Body of pancreas (tissue), 4 donors: ENCODE measurements at regions not wholly inside any gene's neighbourhood (a gene's known extent, or its start where the extent isn't known, plus 50 kb on each side); places are given as distances from the start of the nearest gene placed in this dataset.

Experiments
- ATAC-seq: fragments of 150-250 bp; one replicate; pipeline ENCODE4 v1.9.1; 2016
- DNase-seq, 4 donors: peaks; one replicate each; pipeline ENCODE4 v3.0.0-alpha.2; 2019
- H3K27ac ChIP-seq, 4 donors: fragments of 200-600 bp; sonication (generic); 1 replicate in 3 of 4; 2 replicates in 1 of 4; pipeline versions ENCODE4 v1.5.1 to v1.6.1; 2016 to 2019; ENCODE audit warnings: mild to moderate bottlenecking in 1 of 4, mixed read lengths in 1 of 4, moderate library complexity in 1 of 4
- H3K27me3 ChIP-seq, 2 donors: fragments of 200-600 bp; sonication (generic); one replicate each; pipeline ENCODE4 v1.6.0; 2016; ENCODE audit warnings: mild to moderate bottlenecking in 1 of 2
- H3K36me3 ChIP-seq, 2 donors: fragments of 200-600 bp; sonication (generic); replicated peaks in 1 of 2; 2 replicates each; pipeline ENCODE4 v1.5.1; 2016; ENCODE audit warnings: low read depth in 2 of 2; ENCODE audit not compliant: insufficient read depth in 1 of 2
- H3K4me1 ChIP-seq: fragments of 200-600 bp; sonication (generic); one replicate; pipeline ENCODE4 v1.6.0; 2016
- H3K4me3 ChIP-seq, 2 donors: fragments of 200-600 bp; sonication (generic); 1 replicate in 1 of 2; 2 replicates in 1 of 2; pipeline ENCODE4 v1.5.1; 2016 to 2019
- H3K9me3 ChIP-seq, 3 donors: fragments of 200-600 bp; sonication (generic); 1 replicate in 2 of 3; 2 replicates in 1 of 3; pipeline ENCODE4 v1.5.1; 2016
- CTCF ChIP-seq, 7 experiments: fragments of 450-650 bp in 4 of 7; fragments of 200-600 bp in 3 of 7; sonication (generic) in 3 of 7; IDR thresholded peaks; one replicate each; pipeline ENCODE4 v1.5.1; 2016 to 2019; ENCODE audit warnings: antibody characterized with exemption in 7 of 7
- POLR2A ChIP-seq, 3 donors: fragments of 450-650 bp; IDR thresholded peaks; one replicate each; pipeline ENCODE4 v1.6.1; 2016; ENCODE audit warnings: antibody characterized with exemption in 3 of 3, mild to moderate bottlenecking in 2 of 3
- WGBS, 2 donors: methylation state at CpG; one replicate each; pipeline ENCODE4 v1.1.5; 2017; 5-methylcytosine and 5-hydroxymethylcytosine counted together
- intact Hi-C: fragments of 100-400 bp; cut with DNase I; formaldehyde crosslinking; loops from one replicate; pipeline ENCODE4 v1.15.1; 2023

GRCh38 chr4:33518856-33519255 is 2725.5 kb downstream of the ARAP2 start:
- 51 to 66% methylated on average over 6 of the region's 6 CpGs for WGBS, 2 donors
- DNase-seq, result no peak
- intact Hi-C loops, result no loop called here
- no peak for TF ChIP-seq CTCF (IDR thresholded peaks at IDR 0.05)
- no peak for TF ChIP-seq POLR2A (IDR thresholded peaks at IDR 0.05)
- no peak overlapping the region for H3K4me3 ChIP-seq
- ATAC-seq, result no peak
- no peaks in the 10 kb centered on the region for H3K27me3 ChIP-seq
- no peaks in the 10 kb centered on the region for H3K36me3 ChIP-seq
- no peaks in the 10 kb centered on the region for H3K4me1 ChIP-seq
- no peaks in the 10 kb centered on the region for H3K9me3 ChIP-seq
- no peak overlapping the region for H3K27ac ChIP-seq

DNA sequence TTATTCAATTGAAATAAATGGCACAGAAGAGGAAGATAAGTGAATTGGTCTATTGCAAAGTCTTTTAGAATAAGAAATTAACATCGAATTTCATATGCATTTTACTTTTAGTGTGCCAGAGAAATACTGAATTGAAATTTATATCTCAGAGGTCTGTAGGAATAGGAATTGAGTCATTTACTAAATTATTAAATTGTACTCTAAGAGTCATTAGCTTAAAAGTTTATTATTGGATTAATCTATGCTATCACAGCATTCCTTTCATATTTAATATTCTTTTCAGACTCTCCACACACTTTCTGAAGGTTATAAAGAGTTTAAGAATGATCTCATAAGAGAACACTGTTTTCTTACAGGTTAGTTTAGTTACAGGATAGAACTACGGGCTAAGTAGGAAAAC is 2711.5 kb downstream of the ARAP2 start:
- no peak for DNase-seq
- intact Hi-C loops, result no loop called here
- no peaks in the 10 kb centered on the region for H3K9me3 ChIP-seq
- H3K27me3 ChIP-seq, result no peaks in the 10 kb centered on the region
- no peak for ATAC-seq
- TF ChIP-seq CTCF (IDR thresholded peaks at IDR 0.05), result no peak
- TF ChIP-seq POLR2A (IDR thresholded peaks at IDR 0.05), result no peak
- no peaks in the 10 kb centered on the region for H3K36me3 ChIP-seq
- 41 to 54% methylated on average over 2 of the region's 2 CpGs for WGBS, 2 donors
- H3K4me1 ChIP-seq, result no peaks in the 10 kb centered on the region
- no peak overlapping the region for H3K4me3 ChIP-seq
- H3K27ac ChIP-seq, result no peak overlapping the region

GRCh38 chr4:33536898-33537297 is 2707.4 kb downstream of the ARAP2 start:
- Histone ChIP-seq H3K36me3 (no peaks in the 10 kb centered on the region), H3K27ac (no peak overlapping the region), H3K4me1 (no peaks in the 10 kb centered on the region), H3K9me3 (no peaks in the 10 kb centered on the region), H3K4me3 (no peak overlapping the region), H3K27me3 (no peaks in the 10 kb centered on the region)
- TF ChIP-seq POLR2A (IDR thresholded peaks at IDR 0.05) (no peak), CTCF (IDR thresholded peaks at IDR 0.05) (no peak)
- ATAC-seq (no peak), DNase-seq (no peak)
- WGBS, 2 donors, result 65 to 70% methylated on average over 4 of the region's 4 CpGs
- intact Hi-C loops, result no loop called here

DNA sequence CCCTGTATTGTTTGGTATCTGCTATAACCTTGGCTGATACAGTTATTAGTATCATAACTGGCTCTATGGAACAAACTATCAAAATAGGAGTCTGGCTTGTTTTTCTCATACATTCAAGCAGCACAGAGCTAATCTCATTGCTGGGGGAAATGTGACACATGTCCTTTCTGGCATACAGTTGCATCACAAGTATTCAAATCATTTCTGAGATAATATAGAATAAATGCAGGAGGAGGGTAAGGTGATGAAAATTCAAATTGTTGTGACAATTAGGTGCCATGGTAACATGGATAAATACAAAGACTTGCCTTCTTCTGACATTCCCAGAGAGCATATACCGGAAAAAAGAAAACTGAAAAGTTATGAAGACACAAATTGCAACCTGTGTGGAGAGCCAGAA is 2706.8 kb downstream of the ARAP2 start:
- WGBS, 2 donors, result 60 to 71% methylated on average over 1 of the region's 1 CpG
- Histone ChIP-seq H3K9me3 (no peaks in the 10 kb centered on the region), H3K27ac (no peak overlapping the region), H3K4me1 (no peaks in the 10 kb centered on the region), H3K4me3 (no peak overlapping the region), H3K27me3 (no peaks in the 10 kb centered on the region), H3K36me3 (no peaks in the 10 kb centered on the region)
- TF ChIP-seq POLR2A (IDR thresholded peaks at IDR 0.05) (no peak), CTCF (IDR thresholded peaks at IDR 0.05) (no peak)
- ATAC-seq (no peak), DNase-seq (no peak)
- intact Hi-C loops, result no loop called here

- intact Hi-C loops, result no loop called here
These were observed 2700.3 kb downstream of the ARAP2 start for GRCh38 chr4:33543941-33544450.

More at GRCh38 chr4:33543941-33544450, 2700.3 kb downstream of the ARAP2 start:
- no peak for ATAC-seq
- H3K4me1 ChIP-seq, result no peaks in the 10 kb centered on the region
- DNase-seq, result no peak
- no peak overlapping the region for H3K27ac ChIP-seq
- H3K4me3 ChIP-seq, result no peak overlapping the region
- TF ChIP-seq POLR2A (IDR thresholded peaks at IDR 0.05) (no peak), CTCF (IDR thresholded peaks at IDR 0.05) (no peak)
- no peaks in the 10 kb centered on the region for H3K36me3 ChIP-seq
- no peaks in the 10 kb centered on the region for H3K27me3 ChIP-seq
- WGBS, 2 donors, result 75 to 89% methylated on average over 3 of the region's 3 CpGs
- peaks cover 0 to 3% (median 0%) of the 10 kb centered on the region in 3 donors for H3K9me3 ChIP-seq
